ENCODE measurements at regions not wholly inside any gene's neighbourhood (a gene's known extent, or its start where the extent isn't known, plus 50 kb on each side); places are given as distances from the start of the nearest gene placed in this dataset.

GRCh38 chr3:76429581-76430177 lies 610.2 kb upstream of the ROBO2 start:
- TF ChIP-seq CTCF (IDR thresholded peaks at IDR 0.05) (no peak), POLR2AphosphoS5 (IDR thresholded peaks at IDR 0.05; ENCODE audit: low read depth, low read length) (no peak)

All from Panc1 (cell line).